Neutrophil (primary cell): ENCODE measurements at regions not wholly inside any gene's neighbourhood (a gene's known extent, or its start where the extent isn't known, plus 50 kb on each side); places are given as distances from the start of the nearest gene placed in this dataset.

Experiments
- H3K27ac ChIP-seq: fragments of 200-600 bp; sonication (generic); 2 replicates; pipeline ENCODE4 v1.5.1; 2016; ENCODE audit warnings: mild to moderate bottlenecking, moderate library complexity
- H3K27me3 ChIP-seq: fragments of 200-600 bp; sonication (generic); 2 replicates; pipeline ENCODE4 v1.6.0; 2016; ENCODE audit warnings: mild to moderate bottlenecking
- H3K36me3 ChIP-seq: fragments of 200-600 bp; sonication (generic); 2 replicates; pipeline ENCODE4 v1.5.1; 2017
- H3K4me1 ChIP-seq, 2 experiments: fragments of 200-600 bp in 1 of 2; sonication (generic) in 1 of 2; 1 replicate in 1 of 2; 2 replicates in 1 of 2; pipeline versions ENCODE4 v1.5.1 to v1.6.1; 2013 to 2016; ENCODE audit warnings: low read depth in 1 of 2, low read length in 1 of 2, mild to moderate bottlenecking in 1 of 2, moderate library complexity in 1 of 2; ENCODE audit not compliant: control insufficient read depth in 1 of 2, insufficient read depth in 1 of 2
- H3K4me3 ChIP-seq, 2 experiments: fragments of 200-600 bp in 1 of 2; sonication (generic) in 1 of 2; 1 replicate in 1 of 2; 2 replicates in 1 of 2; pipeline ENCODE4 v1.5.1; 2013 to 2016; ENCODE audit warnings: low read depth in 1 of 2, low read length in 1 of 2, mild to moderate bottlenecking in 1 of 2, moderate library complexity in 1 of 2
- H3K9me3 ChIP-seq: fragments of 200-600 bp; sonication (generic); 2 replicates; pipeline ENCODE4 v1.5.1; 2016
- CTCF ChIP-seq: fragments of 200-600 bp; sonication (generic); IDR thresholded peaks from 2 replicates; pipeline ENCODE4 v1.5.1; 2016; ENCODE audit warnings: antibody characterized with exemption

- Histone ChIP-seq H3K9me3 (no peaks in the 10 kb centered on the region), H3K4me3 (no peak overlapping the region), H3K27me3 (no peaks in the 10 kb centered on the region), H3K27ac (no peak overlapping the region), H3K4me1 (no peaks in the 10 kb centered on the region), H3K36me3 (no peaks in the 10 kb centered on the region)
- no peak for TF ChIP-seq CTCF
Observed at GRCh38 chr4:23062188-23062587, 369.5 kb downstream of the GBA3 start.

- Histone ChIP-seq H3K27me3 (no peaks in the 10 kb centered on the region), H3K4me1 (no peaks in the 10 kb centered on the region), H3K9me3 (no peaks in the 10 kb centered on the region), H3K36me3 (no peaks in the 10 kb centered on the region), H3K27ac (no peak overlapping the region), H3K4me3 (no peak overlapping the region)
- TF ChIP-seq CTCF: no peak
Observed at GRCh38 chr4:23061431-23061830, 368.7 kb downstream of the GBA3 start.

- Histone ChIP-seq H3K9me3 (no peaks in the 10 kb centered on the region), H3K27ac (no peak overlapping the region), H3K4me3 (no peak overlapping the region), H3K27me3 (no peaks in the 10 kb centered on the region), H3K36me3 (no peaks in the 10 kb centered on the region), H3K4me1 (no peaks in the 10 kb centered on the region)
- TF ChIP-seq CTCF: no peak
Observed at GRCh38 chr4:23060776-23061175, 368.0 kb downstream of the GBA3 start.

GRCh38 chr4:23058165-23058776, 365.5 kb downstream of the GBA3 start:
- Histone ChIP-seq H3K4me1 (no peaks in the 10 kb centered on the region), H3K27ac (no peak overlapping the region), H3K9me3 (no peaks in the 10 kb centered on the region), H3K27me3 (no peaks in the 10 kb centered on the region), H3K4me3 (no peak overlapping the region), H3K36me3 (no peaks in the 10 kb centered on the region)
- no peak for TF ChIP-seq CTCF

GRCh38 chr4:23041501-23041900, 348.8 kb downstream of the GBA3 start:
- no peak overlapping the region for H3K27ac ChIP-seq
- no peaks in the 10 kb centered on the region for H3K27me3 ChIP-seq
- H3K4me3 ChIP-seq: no peak overlapping the region
- no peaks in the 10 kb centered on the region for H3K4me1 ChIP-seq
- no peaks in the 10 kb centered on the region for H3K9me3 ChIP-seq
- no peak for TF ChIP-seq CTCF
- no peaks in the 10 kb centered on the region for H3K36me3 ChIP-seq

- Histone ChIP-seq H3K27ac (no peak overlapping the region), H3K4me3 (no peak overlapping the region), H3K36me3 (no peaks in the 10 kb centered on the region), H3K9me3 (no peaks in the 10 kb centered on the region), H3K27me3 (no peaks in the 10 kb centered on the region), H3K4me1 (no peaks in the 10 kb centered on the region)
- no peak for TF ChIP-seq CTCF
Observed at GRCh38 chr4:23040539-23040938, 347.8 kb downstream of the GBA3 start.
